Activated CD4-positive, alpha-beta memory T cell treated with anti-CD3 and anti-CD28 coated beads, Interleukin-2, amount 10 ng/mL, durations not matched to agents 7 days and 5 days (primary cell): ENCODE measurements at regions not wholly inside any gene's neighbourhood (a gene's known extent, or its start where the extent isn't known, plus 50 kb on each side); places are given as distances from the start of the nearest gene placed in this dataset.
"Not testable (repeated sequence)": the region's sequence is repeated elsewhere in the genome, so short reads cannot be mapped to it uniquely, and the experiment has no call there.

Source experiments
- CTCF ChIA-PET: fragments of 350-600 bp; sonication (Branson Sonifier 250); formaldehyde crosslinking; loops from one replicate; lab custom pipeline; 2021; ENCODE audit warnings: antibody characterized with exemption, inconsistent platforms; lab: Charles Lee
- POLR2A ChIA-PET: fragments of 350-600 bp; sonication (Branson Sonifier 250); formaldehyde crosslinking; loops from one replicate; lab custom pipeline; 2021; ENCODE audit warnings: antibody characterized with exemption; lab: Charles Lee
- DNase-seq: peaks from one replicate; pipeline ENCODE4 v3.0.0-alpha.2; 2020
- H3K27ac Mint-ChIP-seq: one replicate; pipeline ENCODE4 v1.8.0; 2021; ENCODE audit warnings: mild to moderate bottlenecking, mixed read lengths
- H3K27me3 Mint-ChIP-seq: one replicate; pipeline ENCODE4 v1.8.0; 2021; ENCODE audit warnings: mixed read lengths
- H3K36me3 Mint-ChIP-seq: one replicate; pipeline ENCODE4 v1.8.0; 2021; ENCODE audit warnings: low read depth, mixed read lengths
- H3K4me1 Mint-ChIP-seq: one replicate; pipeline ENCODE4 v1.8.0; 2021; ENCODE audit warnings: mixed read lengths
- H3K4me3 Mint-ChIP-seq: one replicate; pipeline ENCODE4 v1.8.0; 2021; ENCODE audit warnings: mild to moderate bottlenecking, mixed read lengths
- H3K9me3 Mint-ChIP-seq: one replicate; pipeline ENCODE4 v1.8.0; 2021; ENCODE audit warnings: mixed read lengths

- H3K4me1 Mint-ChIP-seq, CTCF ChIA-PET, H3K27me3 Mint-ChIP-seq, H3K36me3 Mint-ChIP-seq, H3K4me3 Mint-ChIP-seq, POLR2A ChIA-PET, H3K27ac Mint-ChIP-seq, H3K9me3 Mint-ChIP-seq, DNase-seq: not testable (repeated sequence)
Measured at GRCh38 chr6:50394139-50394538, 319.2 kb upstream of the TFAP2D start.

- POLR2A ChIA-PET, result no interaction called here
- H3K27ac Mint-ChIP-seq, result no peak overlapping the region
- H3K27me3 Mint-ChIP-seq, result no peaks in the 10 kb centered on the region
- H3K4me3 Mint-ChIP-seq, result no peak overlapping the region
- CTCF ChIA-PET, result no interaction called here
- H3K36me3 Mint-ChIP-seq, result no peaks in the 10 kb centered on the region
- no peaks in the 10 kb centered on the region for H3K4me1 Mint-ChIP-seq
- H3K9me3 Mint-ChIP-seq, result peaks cover 2% of the 10 kb centered on the region
- no peak for DNase-seq
Measured at GRCh38 chr6:50404643-50405042, 308.7 kb upstream of the TFAP2D start.

- H3K36me3 Mint-ChIP-seq, result no peaks in the 10 kb centered on the region
- no peaks in the 10 kb centered on the region for H3K27me3 Mint-ChIP-seq
- ChIA-PET CTCF (no interaction called here), POLR2A (no interaction called here)
- H3K4me1 Mint-ChIP-seq, result no peaks in the 10 kb centered on the region
- no peak overlapping the region for H3K4me3 Mint-ChIP-seq
- DNase-seq, result no peak
- H3K9me3 Mint-ChIP-seq, result peaks cover 12% of the 10 kb centered on the region
- H3K27ac Mint-ChIP-seq, result no peak overlapping the region
Measured at GRCh38 chr6:50410579-50410978, 302.7 kb upstream of the TFAP2D start.

GRCh38 chr6:50421041-50421440, 292.3 kb upstream of the TFAP2D start:
- H3K4me3 Mint-ChIP-seq, CTCF ChIA-PET, DNase-seq, H3K9me3 Mint-ChIP-seq, H3K27ac Mint-ChIP-seq, H3K4me1 Mint-ChIP-seq, H3K27me3 Mint-ChIP-seq, POLR2A ChIA-PET, H3K36me3 Mint-ChIP-seq: not testable (repeated sequence)

GRCh38 chr6:50427267-50427666, 286.1 kb upstream of the TFAP2D start:
- H3K27ac Mint-ChIP-seq, result no peak overlapping the region
- POLR2A ChIA-PET, result no interaction called here

GRCh38 chr6:50437901-50438300, 275.4 kb upstream of the TFAP2D start:
- POLR2A ChIA-PET, result no interaction called here
- peaks cover 7% of the 10 kb centered on the region for H3K9me3 Mint-ChIP-seq
- H3K27ac Mint-ChIP-seq, result no peak overlapping the region
- H3K27me3 Mint-ChIP-seq, result no peaks in the 10 kb centered on the region
- no peak for DNase-seq
- H3K4me1 Mint-ChIP-seq, result no peaks in the 10 kb centered on the region
- no peaks in the 10 kb centered on the region for H3K36me3 Mint-ChIP-seq
- CTCF ChIA-PET, result no interaction called here
- no peak overlapping the region for H3K4me3 Mint-ChIP-seq

More at GRCh38 chr6:50427267-50427666, 286.1 kb upstream of the TFAP2D start:
- Mint-ChIP-seq H3K27me3 (no peaks in the 10 kb centered on the region), H3K9me3 (peaks cover 7% of the 10 kb centered on the region), H3K36me3 (no peaks in the 10 kb centered on the region), H3K4me3 (no peak overlapping the region), H3K4me1 (no peaks in the 10 kb centered on the region)
- no peak for DNase-seq
- CTCF ChIA-PET, result no interaction called here

GRCh38 chr6:50442531-50443040, 270.7 kb upstream of the TFAP2D start:
- no peaks in the 10 kb centered on the region for H3K27me3 Mint-ChIP-seq
- no peaks in the 10 kb centered on the region for H3K4me1 Mint-ChIP-seq
- no peaks in the 10 kb centered on the region for H3K36me3 Mint-ChIP-seq
- no peak overlapping the region for H3K4me3 Mint-ChIP-seq
- H3K27ac Mint-ChIP-seq, result no peak overlapping the region
- peaks cover 5% of the 10 kb centered on the region for H3K9me3 Mint-ChIP-seq
- DNase-seq, result no peak
- ChIA-PET POLR2A (no interaction called here), CTCF (no interaction called here)

- ChIA-PET POLR2A (no interaction called here), CTCF (no interaction called here)
- Mint-ChIP-seq H3K4me1 (no peaks in the 10 kb centered on the region), H3K27me3 (no peaks in the 10 kb centered on the region), H3K4me3 (no peak overlapping the region), H3K36me3 (no peaks in the 10 kb centered on the region), H3K27ac (no peak overlapping the region), H3K9me3 (peaks cover 5% of the 10 kb centered on the region)
- no peak for DNase-seq
Measured at GRCh38 chr6:50443144-50443543, 270.2 kb upstream of the TFAP2D start.

- H3K27me3 Mint-ChIP-seq, result no peaks in the 10 kb centered on the region
- ChIA-PET CTCF (no interaction called here), POLR2A (no interaction called here)
Measured at GRCh38 chr6:50449128-50449527, 264.2 kb upstream of the TFAP2D start.

GRCh38 chr6:50451826-50452400, 261.4 kb upstream of the TFAP2D start:
- CTCF ChIA-PET, result no interaction called here

More at GRCh38 chr6:50449128-50449527, 264.2 kb upstream of the TFAP2D start:
- H3K9me3 Mint-ChIP-seq, result peaks cover 2% of the 10 kb centered on the region
- DNase-seq, result no peak
- no peak overlapping the region for H3K4me3 Mint-ChIP-seq
- no peaks in the 10 kb centered on the region for H3K36me3 Mint-ChIP-seq
- no peaks in the 10 kb centered on the region for H3K4me1 Mint-ChIP-seq
- H3K27ac Mint-ChIP-seq, result no peak overlapping the region

GRCh38 chr6:50455029-50455428, 258.3 kb upstream of the TFAP2D start:
- POLR2A ChIA-PET, result no interaction called here
- CTCF ChIA-PET, result no interaction called here
- Mint-ChIP-seq H3K9me3 (peaks cover 5% of the 10 kb centered on the region), H3K27ac (no peak overlapping the region), H3K4me3 (no peak overlapping the region), H3K4me1 (no peaks in the 10 kb centered on the region), H3K27me3 (no peaks in the 10 kb centered on the region), H3K36me3 (no peaks in the 10 kb centered on the region)
- no peak for DNase-seq

More at GRCh38 chr6:50451826-50452400, 261.4 kb upstream of the TFAP2D start:
- Mint-ChIP-seq H3K36me3 (no peaks in the 10 kb centered on the region), H3K27me3 (no peaks in the 10 kb centered on the region), H3K4me1 (no peaks in the 10 kb centered on the region), H3K27ac (no peak overlapping the region), H3K4me3 (no peak overlapping the region), H3K9me3 (peaks cover 5% of the 10 kb centered on the region)
- POLR2A ChIA-PET, result no interaction called here
- no peak for DNase-seq

GRCh38 chr6:50457351-50457750, 256.0 kb upstream of the TFAP2D start:
- ChIA-PET POLR2A (no interaction called here), CTCF (no interaction called here)
- Mint-ChIP-seq H3K4me1 (no peaks in the 10 kb centered on the region), H3K27me3 (no peaks in the 10 kb centered on the region), H3K9me3 (peaks cover 5% of the 10 kb centered on the region), H3K4me3 (no peak overlapping the region), H3K36me3 (no peaks in the 10 kb centered on the region), H3K27ac (no peak overlapping the region)
- no peak for DNase-seq

- no peaks in the 10 kb centered on the region for H3K9me3 Mint-ChIP-seq
- H3K4me3 Mint-ChIP-seq, result no peak overlapping the region
- H3K4me1 Mint-ChIP-seq, result no peaks in the 10 kb centered on the region
- H3K27me3 Mint-ChIP-seq, result no peaks in the 10 kb centered on the region
- DNase-seq, result no peak
- CTCF ChIA-PET, result no interaction called here
- no peak overlapping the region for H3K27ac Mint-ChIP-seq
- POLR2A ChIA-PET, result no interaction called here
- no peaks in the 10 kb centered on the region for H3K36me3 Mint-ChIP-seq
Measured at GRCh38 chr6:50461696-50462095, 251.6 kb upstream of the TFAP2D start.

- H3K4me1 Mint-ChIP-seq, result no peaks in the 10 kb centered on the region
- no peaks in the 10 kb centered on the region for H3K27me3 Mint-ChIP-seq
- DNase-seq, result no peak
- ChIA-PET CTCF (no interaction called here), POLR2A (no interaction called here)
- no peak overlapping the region for H3K4me3 Mint-ChIP-seq
- H3K27ac Mint-ChIP-seq, result no peak overlapping the region
- no peaks in the 10 kb centered on the region for H3K9me3 Mint-ChIP-seq
- H3K36me3 Mint-ChIP-seq, result no peaks in the 10 kb centered on the region
Measured at GRCh38 chr6:50463931-50464330, 249.4 kb upstream of the TFAP2D start.
